MCF 10A (cell line): ENCODE measurements at regions not wholly inside any gene's neighbourhood (a gene's known extent, or its start where the extent isn't known, plus 50 kb on each side); places are given as distances from the start of the nearest gene placed in this dataset.

Experiments
- BruUV-seq: library from RNA; stranded (reverse); fragments of 400-500 nt; replicated peaks from 2 replicates; lab custom pipeline; 2021; lab: Mats Ljungman, UMichigan
- CTCF ChIA-PET: fragments of 300-600 bp; sonication (Branson Sonifier 250); formaldehyde crosslinking; extraction: SDS; loops from one replicate; lab custom pipeline; 2021; ENCODE audit warnings: antibody characterized with exemption, inconsistent platforms; lab: Yijun Ruan, JAX
- POLR2A ChIA-PET: fragments of 300-600, 350-650 bp; sonication (Branson Sonifier 250); formaldehyde crosslinking; extraction: SDS; loops from one replicate; lab custom pipeline; 2020; ENCODE audit warnings: antibody characterized with exemption, inconsistent platforms; lab: Yijun Ruan, JAX
- DNase-seq: peaks from one replicate; pipeline ENCODE4 v3.0.0-alpha.2; 2018; ENCODE audit not compliant: unreplicated experiment
- H3K27ac Mint-ChIP-seq: one replicate; pipeline ENCODE4 v1.8.0; 2022; ENCODE audit warnings: mild to moderate bottlenecking, low read depth, mixed read lengths; ENCODE audit not compliant: unreplicated experiment
- H3K27me3 Mint-ChIP-seq: one replicate; pipeline ENCODE4 v1.8.0; 2022; ENCODE audit warnings: mixed read lengths; ENCODE audit not compliant: insufficient read depth, unreplicated experiment
- H3K36me3 Mint-ChIP-seq: one replicate; pipeline ENCODE4 v1.8.0; 2022; ENCODE audit warnings: mild to moderate bottlenecking, moderate library complexity, mixed read lengths; ENCODE audit not compliant: insufficient read depth, unreplicated experiment
- H3K4me1 Mint-ChIP-seq: one replicate; pipeline ENCODE4 v1.8.0; 2022; ENCODE audit warnings: mixed read lengths; ENCODE audit not compliant: insufficient read depth, unreplicated experiment
- H3K4me3 Mint-ChIP-seq: one replicate; pipeline ENCODE4 v1.8.0; 2022; ENCODE audit warnings: mild to moderate bottlenecking, moderate library complexity, mixed read lengths; ENCODE audit not compliant: unreplicated experiment
- H3K9me3 Mint-ChIP-seq: one replicate; pipeline ENCODE4 v1.8.0; 2022; ENCODE audit warnings: mixed read lengths; ENCODE audit not compliant: unreplicated experiment
- intact Hi-C: fragments of 100-400 bp; cut with micrococcal nuclease; formaldehyde crosslinking; loops from 2 replicates; pipeline ENCODE4 v1.14.1; 2022
- TF ChIP-seq, protein P1 (sequence below): fragments of 200-600 bp; IDR thresholded peaks from one replicate; pipeline ENCODE4 v1.8.0; 2022; ENCODE audit warnings: antibody characterized with exemption, mild to moderate bottlenecking; ENCODE audit not compliant: unreplicated experiment

DNA sequence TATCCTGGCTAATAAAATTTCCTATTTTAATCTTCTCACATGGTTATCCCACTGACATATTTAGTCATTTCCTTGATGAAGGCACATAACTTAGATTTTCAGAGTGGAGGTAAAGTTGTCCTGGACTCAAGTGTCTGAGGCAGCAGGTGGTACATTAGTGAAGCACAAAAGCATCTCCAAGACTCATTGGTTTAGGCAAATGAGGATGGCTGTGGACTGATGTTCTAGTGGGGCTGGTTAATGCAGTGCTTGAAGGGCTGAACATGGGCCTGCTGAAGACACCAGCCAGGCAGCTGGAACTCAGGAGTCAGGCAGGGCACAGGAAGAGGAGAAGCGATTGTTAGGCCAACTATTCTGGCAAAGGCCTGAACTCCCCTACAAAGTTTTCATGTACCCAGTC, 76.3 kb upstream of the SESN3 start:
- Mint-ChIP-seq H3K9me3 (no peaks in the 10 kb centered on the region), H3K36me3 (no peaks in the 10 kb centered on the region), H3K4me3 (no peak overlapping the region), H3K27ac (no peak overlapping the region), H3K27me3 (no peaks in the 10 kb centered on the region), H3K4me1 (no peaks in the 10 kb centered on the region)
- ChIA-PET POLR2A (no interaction called here), CTCF (no interaction called here)
- no TSS peak for BruUV-seq
- DNase-seq: no peak
- intact Hi-C loops: no loop called here
- TF ChIP-seq, protein P1, sequence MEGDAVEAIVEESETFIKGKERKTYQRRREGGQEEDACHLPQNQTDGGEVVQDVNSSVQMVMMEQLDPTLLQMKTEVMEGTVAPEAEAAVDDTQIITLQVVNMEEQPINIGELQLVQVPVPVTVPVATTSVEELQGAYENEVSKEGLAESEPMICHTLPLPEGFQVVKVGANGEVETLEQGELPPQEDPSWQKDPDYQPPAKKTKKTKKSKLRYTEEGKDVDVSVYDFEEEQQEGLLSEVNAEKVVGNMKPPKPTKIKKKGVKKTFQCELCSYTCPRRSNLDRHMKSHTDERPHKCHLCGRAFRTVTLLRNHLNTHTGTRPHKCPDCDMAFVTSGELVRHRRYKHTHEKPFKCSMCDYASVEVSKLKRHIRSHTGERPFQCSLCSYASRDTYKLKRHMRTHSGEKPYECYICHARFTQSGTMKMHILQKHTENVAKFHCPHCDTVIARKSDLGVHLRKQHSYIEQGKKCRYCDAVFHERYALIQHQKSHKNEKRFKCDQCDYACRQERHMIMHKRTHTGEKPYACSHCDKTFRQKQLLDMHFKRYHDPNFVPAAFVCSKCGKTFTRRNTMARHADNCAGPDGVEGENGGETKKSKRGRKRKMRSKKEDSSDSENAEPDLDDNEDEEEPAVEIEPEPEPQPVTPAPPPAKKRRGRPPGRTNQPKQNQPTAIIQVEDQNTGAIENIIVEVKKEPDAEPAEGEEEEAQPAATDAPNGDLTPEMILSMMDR: no peak

DNA sequence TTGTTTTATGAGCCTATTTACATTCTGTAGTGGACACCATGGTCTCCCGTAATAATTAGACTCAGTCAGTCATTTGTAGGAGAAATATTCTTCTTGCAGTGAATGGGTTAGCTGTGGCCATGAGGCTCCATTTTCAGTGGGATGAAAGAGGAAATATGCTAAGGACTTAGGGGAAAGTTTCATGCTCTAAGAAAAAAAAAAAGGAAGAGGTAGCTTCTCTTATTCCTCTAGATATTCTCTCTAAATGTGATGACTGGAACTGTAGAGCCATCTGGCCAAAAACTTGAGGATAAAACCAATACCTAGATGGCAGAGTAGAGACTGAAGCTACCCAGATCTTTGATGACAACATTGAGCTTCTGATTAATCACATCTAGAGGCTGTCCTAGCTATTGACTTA, 75.8 kb upstream of the SESN3 start:
- Mint-ChIP-seq H3K9me3 (no peaks in the 10 kb centered on the region), H3K4me3 (no peak overlapping the region), H3K27ac (no peak overlapping the region), H3K4me1 (no peaks in the 10 kb centered on the region), H3K36me3 (no peaks in the 10 kb centered on the region), H3K27me3 (no peaks in the 10 kb centered on the region)
- CTCF ChIA-PET: interaction anchor here (0.6 kb wide), 1 partner anchor 105 kb away, joined by 3 read pairs; no protein-coding TSS in a partner anchor
- TF ChIP-seq, protein P1: no peak
- POLR2A ChIA-PET: no interaction called here
- no peak for DNase-seq
- no TSS peak for BruUV-seq
- intact Hi-C loops: no loop called here

DNA sequence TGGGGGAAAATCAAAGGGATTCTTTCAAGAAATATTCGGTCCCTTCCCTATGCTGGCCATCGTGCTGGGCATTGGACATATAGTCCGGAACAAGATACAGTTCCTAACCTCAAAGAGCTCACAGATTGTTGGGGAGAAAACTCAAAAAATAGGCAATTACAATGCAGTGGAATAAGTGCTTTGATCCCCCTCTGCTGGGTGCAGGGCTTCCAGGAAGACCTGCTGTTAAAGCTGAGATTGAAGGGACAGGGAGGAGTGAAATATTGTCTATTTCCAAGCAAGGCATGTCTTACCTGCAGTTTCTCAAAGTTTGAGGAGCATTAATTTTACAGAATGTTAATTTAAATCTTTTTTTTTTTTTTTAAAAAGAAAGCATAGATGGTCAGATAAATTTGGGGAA, 75.1 kb upstream of the SESN3 start:
- Mint-ChIP-seq H3K4me1 (no peaks in the 10 kb centered on the region), H3K36me3 (no peaks in the 10 kb centered on the region), H3K27me3 (no peaks in the 10 kb centered on the region), H3K9me3 (no peaks in the 10 kb centered on the region), H3K4me3 (no peak overlapping the region), H3K27ac (no peak overlapping the region)
- intact Hi-C loops: no loop called here
- ChIA-PET CTCF (interaction anchor here (0.6 kb wide), 1 partner anchor 105 kb away, joined by 3 read pairs; no protein-coding TSS in a partner anchor), POLR2A (no interaction called here)
- TF ChIP-seq, protein P1: no peak
- DNase-seq: no peak
- BruUV-seq: no TSS peak

DNA sequence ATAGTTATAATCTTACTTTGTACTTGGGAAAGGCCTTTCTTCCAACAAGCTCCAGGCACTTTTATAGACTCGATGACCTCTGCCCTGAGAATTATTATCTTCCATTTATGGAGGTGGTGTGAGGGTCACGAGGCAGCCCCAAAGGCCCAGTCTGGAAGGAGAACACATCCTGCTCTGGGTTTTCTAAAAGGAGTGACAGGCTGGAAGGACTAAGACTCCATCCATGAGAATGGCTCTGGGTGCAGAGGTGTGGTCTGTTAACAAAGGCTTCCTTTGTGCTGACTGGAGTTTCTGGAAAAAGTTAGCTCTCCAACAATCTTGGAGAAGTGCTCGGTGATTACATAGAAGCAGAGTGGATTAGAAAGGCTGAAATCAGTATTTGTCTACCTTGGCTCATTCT, 74.7 kb upstream of the SESN3 start:
- ChIA-PET CTCF (interaction anchor here (0.6 to 0.7 kb wide), 2 partner anchors 27 to 142 kb away, joined by 3 read pairs; no protein-coding TSS in a partner anchor), POLR2A (no interaction called here)
- DNase-seq: no peak
- Mint-ChIP-seq H3K27ac (no peak overlapping the region), H3K27me3 (no peaks in the 10 kb centered on the region), H3K9me3 (no peaks in the 10 kb centered on the region), H3K4me1 (no peaks in the 10 kb centered on the region), H3K4me3 (no peak overlapping the region), H3K36me3 (no peaks in the 10 kb centered on the region)
- intact Hi-C loops: no loop called here
- no TSS peak for BruUV-seq
- TF ChIP-seq, protein P1: no peak
